Mesenchymal stem cell (in vitro differentiated cells and primary cell): ENCODE measurements at regions not wholly inside any gene's neighbourhood (a gene's known extent, or its start where the extent isn't known, plus 50 kb on each side); places are given as distances from the start of the nearest gene placed in this dataset.

ENCODE experiments used
- DNase-seq: peaks from one replicate; pipeline ENCODE4 v3.0.0-alpha.2; 2013
- H2AFZ ChIP-seq: one replicate; pipeline ENCODE4 v1.6.1; 2013; ENCODE audit warnings: low read depth, mild to moderate bottlenecking, control low read depth, inconsistent platforms, low read length, moderate library complexity
- H2AK5ac ChIP-seq: 2 replicates; pipeline ENCODE4 v1.6.1; 2013; ENCODE audit warnings: low read length, moderate library complexity, mild to moderate bottlenecking, inconsistent platforms; ENCODE audit not compliant: severe bottlenecking
- H2BK120ac ChIP-seq: one replicate; pipeline ENCODE4 v1.6.1; 2013; ENCODE audit warnings: low read depth, mild to moderate bottlenecking, inconsistent platforms, low read length, moderate library complexity
- H2BK12ac ChIP-seq, 2 experiments: one replicate each; pipeline ENCODE4 v1.6.1; 2013; ENCODE audit warnings: inconsistent platforms in 2 of 2, low read length in 2 of 2, mild to moderate bottlenecking in 2 of 2, moderate library complexity in 2 of 2, control low read depth in 1 of 2
- H2BK15ac ChIP-seq: one replicate; pipeline ENCODE4 v1.6.1; 2013; ENCODE audit warnings: mild to moderate bottlenecking, low read depth, inconsistent platforms; ENCODE audit not compliant: poor library complexity, severe bottlenecking
- H2BK5ac ChIP-seq: 2 replicates; pipeline ENCODE4 v1.6.1; 2013; ENCODE audit warnings: low read depth, mild to moderate bottlenecking, low read length, control low read depth, inconsistent platforms; ENCODE audit not compliant: poor library complexity, severe bottlenecking
- H3K14ac ChIP-seq, 2 experiments: one replicate each; pipeline ENCODE4 v1.6.1; 2013; ENCODE audit warnings: inconsistent platforms in 2 of 2, low read length in 2 of 2, control low read depth in 1 of 2, mild to moderate bottlenecking in 1 of 2, moderate library complexity in 1 of 2
- H3K18ac ChIP-seq, 2 experiments: one replicate each; pipeline ENCODE4 v1.6.1; 2013; ENCODE audit warnings: inconsistent platforms in 2 of 2, low read length in 2 of 2, control low read depth in 1 of 2, low read depth in 1 of 2, mild to moderate bottlenecking in 1 of 2
- H3K23ac ChIP-seq, 2 experiments: one replicate each; pipeline ENCODE4 v1.6.1; 2013; ENCODE audit warnings: inconsistent platforms in 2 of 2, low read length in 2 of 2, mild to moderate bottlenecking in 2 of 2, moderate library complexity in 2 of 2, control low read depth in 1 of 2
- H3K27ac ChIP-seq: 2 replicates; pipeline ENCODE4 v1.5.1; 2013; ENCODE audit warnings: mild to moderate bottlenecking, moderate library complexity, low read length, control low read depth, inconsistent platforms; ENCODE audit not compliant: poor library complexity, severe bottlenecking
- H3K27me3 ChIP-seq, 2 experiments: 2 replicates each; pipeline versions ENCODE4 v1.6.1 to v1.7.0; 2013; ENCODE audit warnings: low read length in 2 of 2, mild to moderate bottlenecking in 2 of 2, moderate library complexity in 2 of 2, control low read depth in 1 of 2, inconsistent platforms in 1 of 2; ENCODE audit not compliant: control insufficient read depth in 1 of 2, insufficient read depth in 1 of 2
- H3K36me3 ChIP-seq, 2 experiments: 2 replicates each; pipeline versions ENCODE4 v1.6.1 to v1.7.0; 2013; ENCODE audit warnings: low read length in 2 of 2, control low read depth in 1 of 2, inconsistent platforms in 1 of 2, low read depth in 1 of 2, mild to moderate bottlenecking in 1 of 2; ENCODE audit not compliant: insufficient read depth in 2 of 2, control insufficient read depth in 1 of 2
- H3K4ac ChIP-seq, 2 experiments: one replicate each; pipeline ENCODE4 v1.6.1; 2013; ENCODE audit warnings: inconsistent platforms in 2 of 2, low read length in 2 of 2, mild to moderate bottlenecking in 2 of 2, moderate library complexity in 2 of 2, control low read depth in 1 of 2, low read depth in 1 of 2
- H3K4me1 ChIP-seq: 2 replicates; pipeline ENCODE4 v1.6.1; 2013; ENCODE audit warnings: low read depth, low read length, control low read depth; ENCODE audit not compliant: control insufficient read depth, insufficient read depth
- H3K4me2 ChIP-seq: 2 replicates; pipeline ENCODE4 v1.6.1; 2013; ENCODE audit warnings: low read length, mild to moderate bottlenecking, inconsistent platforms; ENCODE audit not compliant: poor library complexity, severe bottlenecking
- H3K4me3 ChIP-seq, 2 experiments: 2 replicates each; pipeline versions ENCODE4 v1.5.1 to v1.7.0; 2013; ENCODE audit warnings: low read length in 2 of 2, mild to moderate bottlenecking in 2 of 2, control low read depth in 1 of 2, low read depth in 1 of 2; ENCODE audit not compliant: insufficient read depth in 1 of 2
- H3K79me1 ChIP-seq: replicated peaks from 2 replicates; pipeline ENCODE4 v1.6.1; 2013; ENCODE audit warnings: mild to moderate bottlenecking, control low read depth, low read length, inconsistent platforms; ENCODE audit not compliant: poor library complexity, severe bottlenecking
- H3K9ac ChIP-seq: 2 replicates; pipeline ENCODE4 v1.7.0; 2013; ENCODE audit warnings: mild to moderate bottlenecking, low read length, moderate library complexity
- H3K9me3 ChIP-seq: 2 replicates; pipeline ENCODE4 v1.7.0; 2013; ENCODE audit warnings: mild to moderate bottlenecking, low read length; ENCODE audit not compliant: control insufficient read depth
- H4K8ac ChIP-seq: one replicate; pipeline ENCODE4 v1.6.1; 2013; ENCODE audit warnings: inconsistent platforms, mild to moderate bottlenecking, low read length, moderate library complexity
- H4K91ac ChIP-seq: one replicate; pipeline ENCODE4 v1.6.1; 2013; ENCODE audit warnings: mild to moderate bottlenecking, low read length, inconsistent platforms
- WGBS: methylation state at CpG from one replicate; pipeline ENCODE4 v1.1.7; 2013; ENCODE audit warnings: mixed read lengths; 5-methylcytosine and 5-hydroxymethylcytosine counted together

DNA sequence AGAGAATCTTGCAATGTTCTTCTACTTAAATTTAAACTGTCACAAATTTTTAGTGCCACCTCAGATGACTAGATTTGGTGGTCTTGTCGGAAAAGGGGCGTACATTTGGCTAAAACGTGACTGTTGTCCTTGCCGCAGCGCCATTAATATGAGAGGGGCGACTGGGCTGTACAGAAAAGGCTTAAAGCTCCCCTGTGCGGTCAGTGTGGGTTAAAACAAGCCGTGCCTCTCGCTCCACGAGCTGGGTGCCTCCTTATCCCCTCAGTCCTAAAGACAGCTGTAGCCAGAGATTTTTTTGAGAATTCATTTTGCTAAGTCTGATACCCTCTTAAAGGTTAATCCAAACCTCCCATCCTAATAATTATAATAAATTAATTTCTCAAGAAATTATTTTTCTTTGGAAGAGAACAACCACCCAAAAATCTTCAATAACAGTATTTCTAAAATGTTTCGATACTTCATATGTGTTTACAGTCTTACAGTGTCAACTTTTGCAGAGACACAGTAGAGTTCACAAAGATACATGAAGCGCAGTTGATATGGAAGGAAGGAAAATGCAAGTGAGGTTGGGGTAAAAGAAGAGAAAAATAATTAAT, 68.6 kb downstream of the C7orf25 start:
- H3K4ac ChIP-seq = no peak overlapping the region
- H3K4me3 ChIP-seq = peak overlapping the region in 1 of 2 experiments; percentile 50
- peak; percentile 54 for DNase-seq
- H3K27ac ChIP-seq = no peak overlapping the region
- peak overlapping the region; percentile 38 for H3K9ac ChIP-seq
- no peak overlapping the region for H2BK5ac ChIP-seq
- H2AFZ ChIP-seq = no peak overlapping the region
- 36% methylated on average over 10 of the region's 12 CpGs for WGBS
- H3K27me3 ChIP-seq = peaks cover 0 to 22% of the 10 kb centered on the region in 2 experiments
- H4K8ac ChIP-seq = no peak overlapping the region
- no peak overlapping the region for H4K91ac ChIP-seq
- H3K18ac ChIP-seq = no peak overlapping the region
- H2BK12ac ChIP-seq = no peak overlapping the region
- no peak overlapping the region for H3K23ac ChIP-seq
- no peaks in the 10 kb centered on the region for H3K36me3 ChIP-seq
- no peak overlapping the region for H3K14ac ChIP-seq
- H2BK120ac ChIP-seq = no peak overlapping the region
- no peak overlapping the region for H2BK15ac ChIP-seq
- H3K4me1 ChIP-seq = no peaks in the 10 kb centered on the region
- no peaks in the 10 kb centered on the region for H3K79me1 ChIP-seq
- no peak overlapping the region for H2AK5ac ChIP-seq
- H3K4me2 ChIP-seq = peak overlapping the region; percentile 56
- no peaks in the 10 kb centered on the region for H3K9me3 ChIP-seq

DNA sequence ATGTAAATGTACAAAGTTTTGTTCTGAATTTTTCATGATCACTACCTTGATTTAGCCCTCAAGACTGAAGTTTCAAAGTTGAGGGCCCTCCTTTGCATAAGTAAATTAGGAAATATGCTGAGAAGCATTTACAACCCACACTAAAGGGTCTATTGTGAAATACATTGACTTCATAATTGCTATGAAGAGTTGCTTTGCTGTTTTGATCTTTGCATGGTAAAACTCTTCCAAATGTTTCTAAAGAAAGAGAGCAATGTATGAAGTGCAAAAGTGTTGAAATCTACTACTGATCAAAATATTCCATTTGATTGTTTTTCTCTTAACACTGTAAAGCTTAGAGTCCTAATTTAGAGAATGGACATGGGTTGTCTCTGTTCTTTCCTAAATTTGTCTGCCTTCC, 77.2 kb downstream of the C7orf25 start:
- Histone ChIP-seq H3K14ac (no peak overlapping the region), H3K27ac (no peak overlapping the region), H3K9me3 (no peaks in the 10 kb centered on the region), H2AFZ (no peak overlapping the region), H3K4me2 (no peak overlapping the region), H3K23ac (no peak overlapping the region), H3K4ac (no peak overlapping the region), H2BK5ac (no peak overlapping the region), H2BK120ac (no peak overlapping the region), H3K9ac (no peak overlapping the region), H2BK12ac (no peak overlapping the region), H3K36me3 (no peaks in the 10 kb centered on the region), H3K18ac (no peak overlapping the region), H4K91ac (no peak overlapping the region), H3K4me1 (no peaks in the 10 kb centered on the region), H4K8ac (no peak overlapping the region), H3K4me3 (no peak overlapping the region), H3K27me3 (peaks cover 0 to 15% of the 10 kb centered on the region in 2 experiments), H2AK5ac (no peak overlapping the region), H2BK15ac (no peak overlapping the region), H3K79me1 (no peaks in the 10 kb centered on the region)
- DNase-seq = no peak

DNA sequence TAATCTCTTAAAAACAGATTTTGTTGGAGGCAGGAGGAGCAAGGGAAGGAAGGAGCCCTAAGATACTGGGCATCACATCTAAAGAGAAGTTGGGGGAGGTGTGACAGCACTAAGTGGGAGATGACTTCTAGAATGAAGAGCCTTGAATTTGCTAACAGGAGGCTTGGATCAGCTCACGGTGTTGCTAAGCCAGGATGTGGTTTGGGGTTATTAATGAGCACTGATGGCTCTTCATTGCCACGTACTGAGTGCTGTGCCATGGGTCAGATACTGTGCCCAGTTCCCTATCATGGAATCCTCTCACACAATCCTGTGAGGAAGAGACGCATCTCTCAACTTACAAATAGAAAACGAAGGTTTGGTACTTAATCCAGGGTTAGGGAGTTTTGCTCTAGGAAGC, 78.5 kb downstream of the C7orf25 start:
- no peak overlapping the region for H3K9ac ChIP-seq
- no peak overlapping the region for H4K91ac ChIP-seq
- H4K8ac ChIP-seq = no peak overlapping the region
- H3K18ac ChIP-seq = no peak overlapping the region
- WGBS = 33% methylated on average over 1 of the region's 4 CpGs
- no peak for DNase-seq
- no peaks in the 10 kb centered on the region for H3K36me3 ChIP-seq
- no peak overlapping the region for H2BK120ac ChIP-seq
- H3K9me3 ChIP-seq = no peaks in the 10 kb centered on the region
- H3K4me2 ChIP-seq = no peak overlapping the region
- H2BK5ac ChIP-seq = no peak overlapping the region
- H2BK15ac ChIP-seq = no peak overlapping the region
- H3K27ac ChIP-seq = no peak overlapping the region
- no peak overlapping the region for H3K4me3 ChIP-seq
- no peak overlapping the region for H2AFZ ChIP-seq
- H3K14ac ChIP-seq = no peak overlapping the region
- no peak overlapping the region for H2BK12ac ChIP-seq
- H3K79me1 ChIP-seq = no peaks in the 10 kb centered on the region
- no peak overlapping the region for H3K23ac ChIP-seq
- peaks cover 0 to 15% of the 10 kb centered on the region in 2 experiments for H3K27me3 ChIP-seq
- H2AK5ac ChIP-seq = no peak overlapping the region
- no peaks in the 10 kb centered on the region for H3K4me1 ChIP-seq
- H3K4ac ChIP-seq = no peak overlapping the region

DNA sequence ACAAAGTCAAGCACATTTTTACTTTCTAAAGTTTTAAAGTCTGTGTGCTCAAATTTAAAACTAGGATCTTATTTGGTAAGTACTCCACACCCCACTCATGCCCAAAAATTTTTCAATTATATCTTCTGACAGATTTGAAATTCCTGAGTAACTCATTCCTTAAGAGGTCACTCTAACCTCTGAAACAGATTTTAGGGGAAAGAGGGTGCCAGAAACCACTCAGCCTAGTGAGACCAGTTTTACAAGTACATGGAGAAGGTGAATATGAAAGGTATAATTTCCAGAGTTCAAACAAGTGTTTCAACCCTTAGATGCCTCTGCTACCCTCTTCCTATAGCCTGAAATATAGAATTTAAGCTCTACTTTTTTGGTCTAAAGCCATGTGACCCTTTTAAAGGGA, 79.2 kb downstream of the C7orf25 start:
- Histone ChIP-seq H3K9me3 (no peaks in the 10 kb centered on the region), H3K79me1 (no peaks in the 10 kb centered on the region), H2BK120ac (no peak overlapping the region), H3K36me3 (no peaks in the 10 kb centered on the region), H2AFZ (no peak overlapping the region), H3K18ac (no peak overlapping the region), H3K27ac (no peak overlapping the region), H3K4me3 (peak overlapping the region in 1 of 2 experiments; percentile 44), H3K9ac (peak overlapping the region; percentile 41), H3K27me3 (peaks cover 0 to 15% of the 10 kb centered on the region in 2 experiments), H3K4ac (no peak overlapping the region), H2AK5ac (no peak overlapping the region), H3K14ac (peak overlapping the region in 1 of 2 experiments; percentile 64), H3K4me2 (no peak overlapping the region), H2BK5ac (no peak overlapping the region), H4K8ac (no peak overlapping the region), H2BK12ac (no peak overlapping the region), H3K4me1 (no peaks in the 10 kb centered on the region), H4K91ac (no peak overlapping the region), H2BK15ac (no peak overlapping the region), H3K23ac (no peak overlapping the region)
- DNase-seq = no peak
